Memory B cell (primary cell): ENCODE measurements at regions not wholly inside any gene's neighbourhood (a gene's known extent, or its start where the extent isn't known, plus 50 kb on each side); places are given as distances from the start of the nearest gene placed in this dataset.
"Not testable (repeated sequence)": the region's sequence is repeated elsewhere in the genome, so short reads cannot be mapped to it uniquely, and the experiment has no call there.

Source experiments
- ATAC-seq: fragments of 150-1000 bp; cut with Tn5 transposase; 2 replicates; pipeline ENCODE4 v1.10.0; 2021; ENCODE audit warnings: low read depth, mild to moderate bottlenecking, moderate library complexity
- DNase-seq, 2 donors: peaks; one replicate each; pipeline ENCODE4 v3.0.0; 2022; ENCODE audit warnings: low spot score in 2 of 2
- H3K27ac Mint-ChIP-seq: one replicate; pipeline ENCODE4 v1.8.0; 2022; ENCODE audit warnings: mild to moderate bottlenecking, moderate library complexity, mixed read lengths
- H3K27me3 Mint-ChIP-seq: one replicate; pipeline ENCODE4 v1.8.0; 2022; ENCODE audit warnings: mixed read lengths
- H3K36me3 Mint-ChIP-seq: one replicate; pipeline ENCODE4 v1.8.0; 2022; ENCODE audit warnings: mild to moderate bottlenecking, mixed read lengths
- H3K4me1 Mint-ChIP-seq: one replicate; pipeline ENCODE4 v1.8.0; 2022; ENCODE audit warnings: mixed read lengths
- H3K4me3 Mint-ChIP-seq: one replicate; pipeline ENCODE4 v1.8.0; 2022; ENCODE audit warnings: mild to moderate bottlenecking, moderate library complexity, mixed read lengths
- H3K9me3 Mint-ChIP-seq: one replicate; pipeline ENCODE4 v1.8.0; 2022; ENCODE audit warnings: mixed read lengths

GRCh38 chr4:118535788-118536187, 149.4 kb upstream of the METTL14 start:
- not testable (repeated sequence) for H3K36me3 Mint-ChIP-seq, H3K4me1 Mint-ChIP-seq, H3K27ac Mint-ChIP-seq, H3K9me3 Mint-ChIP-seq, H3K4me3 Mint-ChIP-seq, DNase-seq, ATAC-seq, H3K27me3 Mint-ChIP-seq

GRCh38 chr4:118539412-118540077, 145.6 kb upstream of the METTL14 start:
- not testable (repeated sequence) for H3K9me3 Mint-ChIP-seq, H3K27me3 Mint-ChIP-seq, DNase-seq, H3K36me3 Mint-ChIP-seq, H3K27ac Mint-ChIP-seq, H3K4me1 Mint-ChIP-seq, H3K4me3 Mint-ChIP-seq
- ATAC-seq: peak; percentile 48

DNA sequence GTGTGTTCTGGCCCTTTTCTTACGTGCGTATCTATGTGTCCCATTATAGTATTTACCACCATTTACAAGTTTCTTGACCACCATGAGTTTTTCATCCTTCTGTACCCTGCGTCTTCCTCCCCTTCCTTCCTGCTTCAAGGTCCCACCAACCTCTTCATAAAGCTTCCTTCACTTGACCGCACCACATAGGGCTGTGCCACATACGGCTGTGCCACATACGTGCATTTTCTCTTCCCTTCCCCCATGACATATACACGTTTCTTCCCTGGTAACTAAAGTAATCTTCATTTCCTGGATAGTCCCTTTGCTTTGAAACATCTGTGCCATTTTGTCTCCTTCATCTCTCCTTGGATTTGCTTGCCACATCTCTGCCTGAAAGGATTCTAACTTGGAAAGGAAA, 128.6 kb upstream of the METTL14 start:
- not testable (repeated sequence) for ATAC-seq, DNase-seq, H3K27ac Mint-ChIP-seq, H3K4me1 Mint-ChIP-seq, H3K36me3 Mint-ChIP-seq, H3K9me3 Mint-ChIP-seq, H3K27me3 Mint-ChIP-seq, H3K4me3 Mint-ChIP-seq

DNA sequence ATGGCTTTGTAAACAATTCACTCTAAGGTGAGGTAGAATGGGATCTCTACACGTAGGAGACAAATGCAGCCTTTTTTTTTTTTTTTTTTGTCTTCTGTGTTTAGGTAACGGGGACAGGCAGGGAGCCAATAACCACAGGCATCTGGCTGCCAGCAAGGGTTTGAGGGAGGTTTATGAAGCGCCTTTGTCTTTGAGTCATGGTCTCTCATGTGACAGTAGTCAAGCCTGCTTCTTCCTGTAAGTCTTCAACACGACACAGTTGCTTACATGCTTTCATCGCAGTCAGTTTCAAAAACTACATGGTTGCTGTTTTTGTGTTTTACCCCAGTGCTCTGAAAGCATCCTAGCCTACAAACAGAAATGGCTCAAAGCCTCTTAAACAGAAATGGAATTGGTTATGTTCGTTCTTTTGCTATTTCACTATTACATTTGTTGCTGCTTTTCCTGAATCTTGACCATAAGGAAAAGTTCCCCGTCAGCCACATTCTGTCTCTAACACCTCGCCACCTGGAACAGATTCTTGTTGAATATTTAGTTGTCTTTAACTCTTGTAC, 127.8 kb upstream of the METTL14 start:
- Mint-ChIP-seq H3K36me3 (no peaks in the 10 kb centered on the region), H3K27me3 (peaks cover 9% of the 10 kb centered on the region), H3K9me3 (no peaks in the 10 kb centered on the region), H3K4me1 (no peaks in the 10 kb centered on the region), H3K4me3 (no peak overlapping the region), H3K27ac (no peak overlapping the region)
- ATAC-seq: no peak
- DNase-seq: no peak

- H3K27me3 Mint-ChIP-seq, H3K36me3 Mint-ChIP-seq, H3K4me3 Mint-ChIP-seq, H3K27ac Mint-ChIP-seq, H3K4me1 Mint-ChIP-seq, ATAC-seq, DNase-seq, H3K9me3 Mint-ChIP-seq: not testable (repeated sequence)
Observed at GRCh38 chr4:118558188-118558587, 127.0 kb upstream of the METTL14 start.

DNA sequence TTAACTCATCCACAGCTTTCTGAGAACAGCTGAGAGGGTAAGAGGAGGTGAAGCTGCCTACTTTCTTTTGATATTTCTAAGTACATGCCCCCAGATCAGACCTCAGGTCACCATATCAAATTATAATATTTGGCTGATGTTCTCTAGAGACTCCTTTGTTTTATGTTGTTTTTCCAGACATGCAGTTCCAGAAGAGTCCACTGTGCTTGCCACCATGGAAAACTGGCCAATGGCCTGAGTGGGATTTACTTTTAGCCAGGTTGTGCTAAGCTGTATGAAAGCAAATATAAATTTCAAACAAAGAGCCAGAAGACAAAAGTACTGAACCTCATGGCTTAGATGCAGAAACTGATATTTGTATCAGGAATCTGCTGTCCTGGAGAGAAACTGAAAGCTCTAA, 123.6 kb upstream of the METTL14 start:
- H3K4me1 Mint-ChIP-seq, H3K27me3 Mint-ChIP-seq, H3K36me3 Mint-ChIP-seq, H3K4me3 Mint-ChIP-seq, ATAC-seq, DNase-seq, H3K27ac Mint-ChIP-seq, H3K9me3 Mint-ChIP-seq: not testable (repeated sequence)

GRCh38 chr4:118566003-118566513, 119.1 kb upstream of the METTL14 start:
- H3K9me3 Mint-ChIP-seq, H3K36me3 Mint-ChIP-seq, H3K27me3 Mint-ChIP-seq, H3K27ac Mint-ChIP-seq, DNase-seq, H3K4me1 Mint-ChIP-seq: not testable (repeated sequence)
- ATAC-seq: peak; percentile 51
- H3K4me3 Mint-ChIP-seq: peak overlapping the region; percentile 9

DNA sequence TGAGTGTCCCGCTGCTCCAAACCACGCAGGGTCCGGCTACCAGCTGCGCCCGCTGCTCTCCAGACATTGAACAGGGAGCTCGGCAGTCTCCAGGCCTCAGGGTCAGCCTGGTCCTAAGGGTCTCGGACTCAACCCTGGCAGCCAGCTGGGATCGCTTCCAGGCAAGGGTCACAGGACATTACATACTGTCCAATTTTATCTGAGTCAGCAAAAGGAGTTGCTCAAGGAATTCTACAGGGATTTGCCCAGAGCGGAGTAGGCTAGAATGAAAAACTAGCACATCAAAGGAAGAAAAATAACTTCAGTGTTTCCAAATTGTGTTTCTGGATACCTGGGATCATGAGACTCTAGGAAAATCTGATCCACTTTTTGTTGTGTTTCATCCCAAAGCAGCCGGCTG, 112.2 kb upstream of the METTL14 start:
- not testable (repeated sequence) for DNase-seq, H3K9me3 Mint-ChIP-seq, H3K4me3 Mint-ChIP-seq, ATAC-seq, H3K27ac Mint-ChIP-seq, H3K36me3 Mint-ChIP-seq, H3K4me1 Mint-ChIP-seq
- H3K27me3 Mint-ChIP-seq: peaks cover 12% of the 10 kb centered on the region

GRCh38 chr4:118574251-118574913, 110.8 kb upstream of the METTL14 start:
- H3K4me1 Mint-ChIP-seq, H3K27ac Mint-ChIP-seq, H3K4me3 Mint-ChIP-seq, H3K36me3 Mint-ChIP-seq, H3K9me3 Mint-ChIP-seq, ATAC-seq, DNase-seq: not testable (repeated sequence)
- H3K27me3 Mint-ChIP-seq: peaks cover 10% of the 10 kb centered on the region

GRCh38 chr4:118575057-118575456, 110.1 kb upstream of the METTL14 start:
- not testable (repeated sequence) for H3K4me3 Mint-ChIP-seq, H3K9me3 Mint-ChIP-seq, ATAC-seq, DNase-seq, H3K36me3 Mint-ChIP-seq, H3K27ac Mint-ChIP-seq, H3K4me1 Mint-ChIP-seq
- peaks cover 10% of the 10 kb centered on the region for H3K27me3 Mint-ChIP-seq

DNA sequence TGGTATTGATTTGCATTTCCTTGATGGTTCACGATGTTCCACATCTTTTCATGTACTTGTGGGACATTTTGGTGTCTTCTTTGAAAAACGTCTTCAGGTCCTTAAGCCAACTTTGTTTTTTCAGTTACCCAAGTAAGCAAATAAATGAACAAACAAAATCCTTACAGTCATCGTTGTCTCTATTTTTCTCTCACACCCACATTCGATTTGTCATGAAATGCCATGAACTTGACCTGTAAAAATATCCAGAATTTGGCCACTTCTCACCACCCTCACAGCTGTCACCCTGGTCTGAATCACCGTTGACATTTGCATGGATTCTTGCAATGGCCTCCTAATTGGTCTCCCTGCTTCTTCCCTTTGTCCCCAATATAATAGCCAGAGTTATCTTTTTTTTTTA, 109.5 kb upstream of the METTL14 start:
- not testable (repeated sequence) for H3K4me1 Mint-ChIP-seq, H3K27me3 Mint-ChIP-seq, H3K4me3 Mint-ChIP-seq, DNase-seq, H3K27ac Mint-ChIP-seq, H3K9me3 Mint-ChIP-seq, ATAC-seq, H3K36me3 Mint-ChIP-seq

- H3K36me3 Mint-ChIP-seq, DNase-seq, H3K27me3 Mint-ChIP-seq, H3K27ac Mint-ChIP-seq, H3K4me1 Mint-ChIP-seq, ATAC-seq, H3K4me3 Mint-ChIP-seq, H3K9me3 Mint-ChIP-seq: not testable (repeated sequence)
Observed at GRCh38 chr4:118576709-118577219, 108.4 kb upstream of the METTL14 start.

- Mint-ChIP-seq H3K27me3 (peaks cover 7% of the 10 kb centered on the region), H3K27ac (no peak overlapping the region), H3K36me3 (no peaks in the 10 kb centered on the region), H3K4me1 (peaks cover 6% of the 10 kb centered on the region), H3K9me3 (no peaks in the 10 kb centered on the region), H3K4me3 (no peak overlapping the region)
- DNase-seq: no peak
- no peak for ATAC-seq
Observed at GRCh38 chr4:118585015-118585414, 100.2 kb upstream of the METTL14 start.

DNA sequence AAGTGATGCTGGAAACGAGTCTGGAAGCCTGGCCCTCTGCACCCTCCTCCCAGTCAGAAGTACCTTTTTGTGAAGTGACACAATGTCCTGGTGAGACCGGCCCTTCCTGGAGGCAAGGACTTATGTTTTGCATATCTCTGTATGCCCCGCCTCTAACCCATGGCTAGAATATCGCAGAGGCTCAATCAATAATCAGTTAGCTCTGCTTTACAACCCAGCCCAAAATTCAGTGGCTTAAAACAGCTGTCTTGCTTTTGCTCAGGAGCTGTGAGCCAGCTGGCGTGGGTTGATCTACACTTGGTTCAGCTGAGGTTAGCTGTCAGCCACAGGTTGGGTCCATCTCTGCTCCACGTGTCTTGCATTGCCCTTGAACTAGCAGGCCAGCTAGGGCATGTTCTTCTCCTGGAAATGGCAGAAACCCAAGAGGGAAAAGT, 98.8 kb upstream of the METTL14 start:
- DNase-seq (no peak), ATAC-seq (no peak)
- Mint-ChIP-seq H3K9me3 (no peaks in the 10 kb centered on the region), H3K27ac (no peak overlapping the region), H3K27me3 (peaks cover 3% of the 10 kb centered on the region), H3K4me3 (no peak overlapping the region), H3K4me1 (peaks cover 9% of the 10 kb centered on the region), H3K36me3 (no peaks in the 10 kb centered on the region)
